HEK293T (cell line): ENCODE measurements at regions not wholly inside any gene's neighbourhood (a gene's known extent, or its start where the extent isn't known, plus 50 kb on each side); places are given as distances from the start of the nearest gene placed in this dataset.

Experiments
- CTCF ChIA-PET: fragments of 350-600 bp; formaldehyde crosslinking; extraction: SDS; loops from one replicate; lab custom pipeline; 2021; ENCODE audit warnings: antibody characterized with exemption, inconsistent platforms; lab: Yijun Ruan, JAX
- POLR2A ChIA-PET: fragments of 350-600 bp; formaldehyde crosslinking; extraction: SDS; loops from one replicate; lab custom pipeline; 2020; ENCODE audit warnings: antibody characterized with exemption, inconsistent platforms; lab: Yijun Ruan, JAX
- DNase-seq: peaks from one replicate; pipeline ENCODE4 v3.0.0; 2012; ENCODE audit warnings: mixed read lengths; ENCODE audit errors: extremely low spot score
- ARNT ChIP-seq: fragments of 450-650 bp; IDR thresholded peaks from 2 replicates; pipeline ENCODE4 v1.6.1; 2017; ENCODE audit warnings: mild to moderate bottlenecking
- BHLHE40 ChIP-seq: fragments of 450-650 bp; IDR thresholded peaks from 2 replicates; pipeline ENCODE4 v1.6.1; 2016; ENCODE audit warnings: mild to moderate bottlenecking, moderate library complexity, borderline replicate concordance
- CTBP1 ChIP-seq: fragments of 450-650 bp; IDR thresholded peaks from 2 replicates; pipeline ENCODE4 v1.6.1; 2016; ENCODE audit warnings: borderline replicate concordance
- ELF4 ChIP-seq: fragments of 450-650 bp; IDR thresholded peaks from 2 replicates; pipeline ENCODE4 v1.6.1; 2017; ENCODE audit warnings: antibody characterized with exemption
- FOXA1 ChIP-seq: fragments of 450-650 bp; IDR thresholded peaks from 2 replicates; pipeline ENCODE4 v1.6.1; 2016; ENCODE audit warnings: mild to moderate bottlenecking
- FOXK2 ChIP-seq: fragments of 450-650 bp; IDR thresholded peaks from 2 replicates; pipeline ENCODE4 v1.6.1; 2016; ENCODE audit warnings: mild to moderate bottlenecking
- FOXM1 ChIP-seq: fragments of 450-650 bp; IDR thresholded peaks from 2 replicates; pipeline ENCODE4 v1.6.1; 2017; ENCODE audit warnings: mild to moderate bottlenecking, borderline replicate concordance
- HDGF ChIP-seq: fragments of 450-650 bp; IDR thresholded peaks from 2 replicates; pipeline ENCODE4 v1.6.1; 2017; ENCODE audit warnings: antibody characterized with exemption, borderline replicate concordance
- L3MBTL2 ChIP-seq: fragments of 450-650 bp; conservative IDR thresholded peaks from 2 replicates; pipeline ENCODE4 v1.6.1; 2016; ENCODE audit warnings: mild to moderate bottlenecking
- LEF1 ChIP-seq: fragments of 450-650 bp; IDR thresholded peaks from 2 replicates; pipeline ENCODE4 v1.6.1; 2017; ENCODE audit warnings: mild to moderate bottlenecking, borderline replicate concordance
- NFRKB ChIP-seq: fragments of 450-650 bp; IDR thresholded peaks from 2 replicates; pipeline ENCODE4 v1.6.1; 2016; ENCODE audit warnings: mild to moderate bottlenecking, moderate library complexity
- PKNOX1 ChIP-seq: fragments of 450-650 bp; IDR thresholded peaks from 2 replicates; pipeline ENCODE4 v1.6.1; 2016
- SP1 ChIP-seq: fragments of 450-650 bp; IDR thresholded peaks from 2 replicates; pipeline ENCODE4 v1.6.1; 2017
- SUZ12 ChIP-seq: fragments of 450-650 bp; IDR thresholded peaks from 2 replicates; pipeline ENCODE4 v1.6.1; 2016; ENCODE audit warnings: mild to moderate bottlenecking
- TARDBP ChIP-seq: fragments of 450-650 bp; IDR thresholded peaks from 2 replicates; pipeline ENCODE4 v1.6.1; 2016
- ZNF384 ChIP-seq: fragments of 450-650 bp; IDR thresholded peaks from 2 replicates; pipeline ENCODE4 v1.6.1; 2016

- ChIA-PET POLR2A (no interaction called here), CTCF (no interaction called here)
- no peak for DNase-seq
Observed at GRCh38 chr1:235008239-235008638, 120.4 kb downstream of the TOMM20 start.

GRCh38 chr1:235006816-235007215 is 121.8 kb downstream of the TOMM20 start:
- ChIA-PET POLR2A (no interaction called here), CTCF (no interaction called here)
- TF ChIP-seq ZNF384 (no peak), L3MBTL2 (no peak), HDGF (no peak), FOXK2 (no peak), NFRKB (no peak), FOXM1 (no peak), SP1 (no peak), TARDBP (no peak), CTBP1 (no peak), FOXA1 (no peak), LEF1 (no peak), PKNOX1 (no peak)
- no peak for DNase-seq

More at GRCh38 chr1:235008239-235008638, 120.4 kb downstream of the TOMM20 start:
- TF ChIP-seq FOXA1 (no peak), SP1 (no peak), PKNOX1 (no peak), ARNT (no peak), HDGF (no peak), LEF1 (no peak), BHLHE40 (no peak), ELF4 (no peak), L3MBTL2 (no peak), FOXK2 (no peak), NFRKB (no peak), CTBP1 (no peak)

GRCh38 chr1:235006132-235006721 is 122.4 kb downstream of the TOMM20 start:
- no peak for DNase-seq
- ChIA-PET POLR2A (no interaction called here), CTCF (no interaction called here)
- TF ChIP-seq TARDBP (no peak), SP1 (no peak), CTBP1 (no peak), HDGF (no peak), ELF4 (no peak), FOXM1 (no peak), BHLHE40 (no peak), NFRKB (no peak), SUZ12 (no peak), LEF1 (no peak), FOXA1 (no peak), ARNT (no peak), L3MBTL2 (no peak)

GRCh38 chr1:235004840-235005391 is 123.7 kb downstream of the TOMM20 start:
- no peak for DNase-seq
- TF ChIP-seq L3MBTL2 (no peak), LEF1 (no peak), FOXM1 (no peak), ZNF384 (no peak), SUZ12 (no peak), HDGF (no peak), PKNOX1 (no peak), BHLHE40 (no peak), TARDBP (no peak), SP1 (no peak), FOXK2 (no peak), CTBP1 (no peak), ARNT (no peak)
- ChIA-PET CTCF (no interaction called here), POLR2A (no interaction called here)

- DNase-seq: no peak
- ChIA-PET POLR2A (no interaction called here), CTCF (no interaction called here)
- TF ChIP-seq TARDBP (no peak), CTBP1 (no peak), LEF1 (no peak), NFRKB (no peak), FOXA1 (no peak), L3MBTL2 (no peak), SUZ12 (no peak), SP1 (no peak), HDGF (no peak), FOXM1 (no peak), PKNOX1 (no peak), BHLHE40 (no peak), ARNT (no peak), FOXK2 (no peak), ELF4 (no peak), ZNF384 (no peak)
Observed at GRCh38 chr1:235004276-235004675, 124.4 kb downstream of the TOMM20 start.
